ENCODE measurements at regions not wholly inside any gene's neighbourhood (a gene's known extent, or its start where the extent isn't known, plus 50 kb on each side); places are given as distances from the start of the nearest gene placed in this dataset.

DNA sequence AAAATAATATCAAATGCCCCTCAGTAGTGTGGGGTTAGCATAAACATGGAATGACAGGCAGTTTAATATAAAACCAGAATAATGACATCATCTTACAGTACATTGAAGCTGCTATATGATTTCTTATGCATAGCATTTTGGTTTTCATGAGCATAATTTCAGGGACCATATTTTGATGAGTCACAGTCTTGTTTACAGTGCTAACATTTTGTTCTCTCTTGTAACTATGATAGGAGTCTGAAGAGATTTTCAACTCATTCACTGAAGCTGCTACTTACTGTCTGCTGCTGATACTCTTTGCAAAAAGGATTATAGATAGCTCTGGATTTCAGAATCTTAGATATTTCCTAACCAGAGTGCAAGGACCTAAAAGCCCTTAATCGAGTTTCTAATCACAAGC lies 92.6 kb upstream of the CCDC54 start:
- H3K9me3 ChIP-seq, result no peaks in the 10 kb centered on the region
- WGBS, 2 donors (ENCODE audit: low coverage in 1 of 2), result 32% methylated on average over 1 of the region's 1 CpG; no CpG with 5 or more reads in 1 of the 2 donors
- no peaks in the 10 kb centered on the region for H3K27me3 ChIP-seq
- no peaks in the 10 kb centered on the region for H3K4me1 ChIP-seq
- DNase-seq, result no peak
- intact Hi-C loops (cut with DNase I; ENCODE audit: low total_unique reads), result no loop called here
- H3K27ac ChIP-seq, result no peak overlapping the region
- H3K4me3 ChIP-seq, result no peak overlapping the region
- no peaks in the 10 kb centered on the region for H3K36me3 ChIP-seq
- in situ Hi-C loops (cut with MboI; ENCODE audit: low pct_ligation_motif_present in 1 of 4, low pct_unique_long_range_greater_than_20kb in 1 of 4, low sequenced_read_pairs in 3 of 4), result no loop called here
- TF ChIP-seq EP300 (IDR thresholded peaks at IDR 0.05; ENCODE audit: low read depth) (no peak), POLR2AphosphoS5 (IDR thresholded peaks at IDR 0.05) (no peak), POLR2A (IDR thresholded peaks at IDR 0.05) (no peak)
- TF ChIP-seq, protein P1, sequence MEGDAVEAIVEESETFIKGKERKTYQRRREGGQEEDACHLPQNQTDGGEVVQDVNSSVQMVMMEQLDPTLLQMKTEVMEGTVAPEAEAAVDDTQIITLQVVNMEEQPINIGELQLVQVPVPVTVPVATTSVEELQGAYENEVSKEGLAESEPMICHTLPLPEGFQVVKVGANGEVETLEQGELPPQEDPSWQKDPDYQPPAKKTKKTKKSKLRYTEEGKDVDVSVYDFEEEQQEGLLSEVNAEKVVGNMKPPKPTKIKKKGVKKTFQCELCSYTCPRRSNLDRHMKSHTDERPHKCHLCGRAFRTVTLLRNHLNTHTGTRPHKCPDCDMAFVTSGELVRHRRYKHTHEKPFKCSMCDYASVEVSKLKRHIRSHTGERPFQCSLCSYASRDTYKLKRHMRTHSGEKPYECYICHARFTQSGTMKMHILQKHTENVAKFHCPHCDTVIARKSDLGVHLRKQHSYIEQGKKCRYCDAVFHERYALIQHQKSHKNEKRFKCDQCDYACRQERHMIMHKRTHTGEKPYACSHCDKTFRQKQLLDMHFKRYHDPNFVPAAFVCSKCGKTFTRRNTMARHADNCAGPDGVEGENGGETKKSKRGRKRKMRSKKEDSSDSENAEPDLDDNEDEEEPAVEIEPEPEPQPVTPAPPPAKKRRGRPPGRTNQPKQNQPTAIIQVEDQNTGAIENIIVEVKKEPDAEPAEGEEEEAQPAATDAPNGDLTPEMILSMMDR (IDR thresholded peaks at IDR 0.05), result no peak

DNA sequence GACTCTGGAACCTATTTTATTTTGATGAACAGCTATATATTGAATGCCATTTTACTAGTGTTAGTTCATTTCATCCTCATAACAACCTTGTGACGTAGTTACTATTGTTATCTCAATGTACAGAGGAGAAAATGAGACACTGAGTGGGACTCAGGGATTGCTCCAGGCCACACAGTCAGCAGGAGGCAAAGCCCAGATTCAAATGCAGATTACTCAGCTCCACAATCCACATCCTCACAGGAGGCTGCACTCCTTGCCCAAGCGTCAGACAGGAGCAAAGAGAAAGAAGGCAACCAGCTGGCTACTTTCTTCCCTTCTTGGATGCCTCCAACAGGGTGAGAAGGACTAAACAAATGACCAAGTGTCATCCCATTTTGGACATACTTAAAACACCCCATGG lies 92.0 kb upstream of the CCDC54 start:
- Histone ChIP-seq H3K27me3 (no peaks in the 10 kb centered on the region), H3K4me1 (no peaks in the 10 kb centered on the region), H3K36me3 (no peaks in the 10 kb centered on the region), H3K27ac (no peak overlapping the region), H3K9me3 (no peaks in the 10 kb centered on the region), H3K4me3 (no peak overlapping the region)
- intact Hi-C loops (cut with DNase I; ENCODE audit: low total_unique reads) (no loop called here), in situ Hi-C loops (cut with MboI; ENCODE audit: low pct_ligation_motif_present in 1 of 4, low pct_unique_long_range_greater_than_20kb in 1 of 4, low sequenced_read_pairs in 3 of 4) (no loop called here)
- no peak for TF ChIP-seq POLR2AphosphoS5 (IDR thresholded peaks at IDR 0.05)
- TF ChIP-seq, protein P1 (IDR thresholded peaks at IDR 0.05), result no peak
- no peak for TF ChIP-seq POLR2A (IDR thresholded peaks at IDR 0.05)
- no peak for TF ChIP-seq EP300 (IDR thresholded peaks at IDR 0.05; ENCODE audit: low read depth)
- WGBS, 2 donors (ENCODE audit: low coverage in 1 of 2), result 50 to 77% methylated on average over 1 to 2 of the region's 2 CpGs
- no peak for DNase-seq

DNA sequence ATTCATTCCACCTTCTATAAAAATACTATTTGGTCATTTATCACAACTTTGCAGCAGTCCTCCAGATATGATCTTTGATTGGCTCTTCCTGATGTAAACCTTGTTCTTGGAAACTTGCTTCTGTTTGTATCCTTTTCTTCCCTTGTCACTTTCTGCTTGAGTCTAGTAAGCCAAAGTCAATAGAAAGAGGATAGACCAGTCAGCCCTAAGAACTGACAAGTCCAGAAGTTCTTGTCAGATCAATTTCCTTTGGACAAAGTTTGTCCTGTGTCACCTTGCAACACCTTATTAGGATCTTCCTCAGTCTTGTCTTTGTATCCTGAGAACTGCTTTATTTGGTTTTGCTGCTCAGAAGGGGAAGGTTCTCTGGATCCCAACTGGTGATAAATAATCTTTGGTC lies 87.9 kb upstream of the CCDC54 start:
- Histone ChIP-seq H3K27ac (no peak overlapping the region), H3K9me3 (no peaks in the 10 kb centered on the region), H3K4me3 (no peak overlapping the region), H3K4me1 (no peaks in the 10 kb centered on the region), H3K36me3 (no peaks in the 10 kb centered on the region), H3K27me3 (no peaks in the 10 kb centered on the region)
- no peak for DNase-seq
- TF ChIP-seq EP300 (IDR thresholded peaks at IDR 0.05; ENCODE audit: low read depth) (no peak), POLR2A (IDR thresholded peaks at IDR 0.05) (no peak)
- in situ Hi-C loops (cut with MboI; ENCODE audit: low pct_ligation_motif_present in 1 of 4, low pct_unique_long_range_greater_than_20kb in 1 of 4, low sequenced_read_pairs in 3 of 4) (no loop called here), intact Hi-C loops (cut with DNase I; ENCODE audit: low total_unique reads) (no loop called here)

DNA sequence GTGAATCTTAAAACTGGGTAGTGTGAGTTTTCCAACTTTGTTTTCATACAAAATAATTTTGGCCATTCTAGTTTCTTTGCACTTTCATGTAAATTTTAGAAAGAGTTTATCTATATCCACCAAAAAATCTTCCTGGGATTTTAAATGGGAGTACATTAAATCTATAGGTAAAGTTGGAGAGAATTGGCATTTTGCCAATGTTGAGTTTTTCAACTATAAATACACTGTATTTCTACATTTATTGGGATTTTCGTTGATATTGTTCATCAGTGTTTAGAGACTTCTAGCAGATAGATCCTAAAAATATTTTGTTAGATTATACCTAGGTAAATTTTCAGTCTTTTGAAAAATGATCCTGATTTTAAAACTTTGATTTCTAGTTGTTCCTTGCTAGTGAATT lies 83.1 kb upstream of the CCDC54 start:
- no peak overlapping the region for H3K4me3 ChIP-seq
- DNase-seq, result no peak
- no peaks in the 10 kb centered on the region for H3K27me3 ChIP-seq
- 50 to 55% methylated on average over 1 of the region's 1 CpG for WGBS, 2 donors (ENCODE audit: low coverage in 1 of 2)
- intact Hi-C loops (cut with DNase I; ENCODE audit: low total_unique reads), result no loop called here
- H3K9me3 ChIP-seq, result peaks cover 5 to 7% of the 10 kb centered on the region in 2 donors
- H3K27ac ChIP-seq, result no peak overlapping the region
- H3K36me3 ChIP-seq, result no peaks in the 10 kb centered on the region
- TF ChIP-seq EP300 (IDR thresholded peaks at IDR 0.05; ENCODE audit: low read depth), result no peak
- TF ChIP-seq, protein P1 (IDR thresholded peaks at IDR 0.05), result no peak
- no peak for TF ChIP-seq POLR2A (IDR thresholded peaks at IDR 0.05)
- no peak for TF ChIP-seq POLR2AphosphoS5 (IDR thresholded peaks at IDR 0.05)
- no peaks in the 10 kb centered on the region for H3K4me1 ChIP-seq
- in situ Hi-C loops (cut with MboI; ENCODE audit: low pct_ligation_motif_present in 1 of 4, low pct_unique_long_range_greater_than_20kb in 1 of 4, low sequenced_read_pairs in 3 of 4), result no loop called here

DNA sequence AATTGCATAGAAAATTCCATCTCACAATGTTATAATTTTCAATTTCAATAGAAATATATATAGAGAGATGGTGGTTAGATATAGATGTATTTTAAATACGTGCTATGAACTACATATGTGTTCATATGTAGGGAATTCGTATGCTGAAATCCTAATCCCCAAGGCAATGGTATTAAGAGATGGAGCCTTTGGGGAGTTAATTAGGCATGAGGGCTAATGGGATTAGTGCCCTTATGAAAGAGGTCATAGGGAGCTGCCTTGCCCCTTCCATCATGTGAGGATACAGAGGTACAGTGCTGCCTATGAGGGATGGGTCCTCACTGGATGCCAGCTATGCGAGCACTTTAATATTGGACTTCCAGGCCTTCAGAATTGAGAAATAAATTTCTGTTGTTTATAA lies 79.6 kb upstream of the CCDC54 start:
- peaks cover 5 to 7% of the 10 kb centered on the region in 2 donors for H3K9me3 ChIP-seq
- no peak for DNase-seq
- intact Hi-C loops (cut with DNase I; ENCODE audit: low total_unique reads) (no loop called here), in situ Hi-C loops (cut with MboI; ENCODE audit: low pct_ligation_motif_present in 1 of 4, low pct_unique_long_range_greater_than_20kb in 1 of 4, low sequenced_read_pairs in 3 of 4) (no loop called here)
- H3K4me3 ChIP-seq, result no peak overlapping the region
- no peaks in the 10 kb centered on the region for H3K4me1 ChIP-seq
- H3K36me3 ChIP-seq, result no peaks in the 10 kb centered on the region
- H3K27me3 ChIP-seq, result no peaks in the 10 kb centered on the region
- H3K27ac ChIP-seq, result no peak overlapping the region
- WGBS, 2 donors (ENCODE audit: low coverage in 1 of 2), result 83 to 97% methylated on average over 2 to 3 of the region's 3 CpGs
- no peak for TF ChIP-seq POLR2AphosphoS5 (IDR thresholded peaks at IDR 0.05)
- TF ChIP-seq, protein P1 (IDR thresholded peaks at IDR 0.05), result no peak
- no peak for TF ChIP-seq POLR2A (IDR thresholded peaks at IDR 0.05)
- TF ChIP-seq EP300 (IDR thresholded peaks at IDR 0.05; ENCODE audit: low read depth), result no peak

Measured in transverse colon (tissue), 4 donors.